ENCODE measurements at regions not wholly inside any gene's neighbourhood (a gene's known extent, or its start where the extent isn't known, plus 50 kb on each side); places are given as distances from the start of the nearest gene placed in this dataset.

GRCh38 chr4:71156616-71157015 lies 163.2 kb downstream of the DCK start:
- TF ChIP-seq, protein P1, sequence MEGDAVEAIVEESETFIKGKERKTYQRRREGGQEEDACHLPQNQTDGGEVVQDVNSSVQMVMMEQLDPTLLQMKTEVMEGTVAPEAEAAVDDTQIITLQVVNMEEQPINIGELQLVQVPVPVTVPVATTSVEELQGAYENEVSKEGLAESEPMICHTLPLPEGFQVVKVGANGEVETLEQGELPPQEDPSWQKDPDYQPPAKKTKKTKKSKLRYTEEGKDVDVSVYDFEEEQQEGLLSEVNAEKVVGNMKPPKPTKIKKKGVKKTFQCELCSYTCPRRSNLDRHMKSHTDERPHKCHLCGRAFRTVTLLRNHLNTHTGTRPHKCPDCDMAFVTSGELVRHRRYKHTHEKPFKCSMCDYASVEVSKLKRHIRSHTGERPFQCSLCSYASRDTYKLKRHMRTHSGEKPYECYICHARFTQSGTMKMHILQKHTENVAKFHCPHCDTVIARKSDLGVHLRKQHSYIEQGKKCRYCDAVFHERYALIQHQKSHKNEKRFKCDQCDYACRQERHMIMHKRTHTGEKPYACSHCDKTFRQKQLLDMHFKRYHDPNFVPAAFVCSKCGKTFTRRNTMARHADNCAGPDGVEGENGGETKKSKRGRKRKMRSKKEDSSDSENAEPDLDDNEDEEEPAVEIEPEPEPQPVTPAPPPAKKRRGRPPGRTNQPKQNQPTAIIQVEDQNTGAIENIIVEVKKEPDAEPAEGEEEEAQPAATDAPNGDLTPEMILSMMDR (IDR thresholded peaks at IDR 0.05): no peak
- TF ChIP-seq POLR2A (IDR thresholded peaks at IDR 0.05): no peak
- TF ChIP-seq POLR2AphosphoS5 (IDR thresholded peaks at IDR 0.05): no peak
- no peak for TF ChIP-seq EP300 (IDR thresholded peaks at IDR 0.05; ENCODE audit: low read depth)
